GM23338 (cell line): ENCODE measurements at regions not wholly inside any gene's neighbourhood (a gene's known extent, or its start where the extent isn't known, plus 50 kb on each side); places are given as distances from the start of the nearest gene placed in this dataset.

Experiments
- ATAC-seq: fragments of 200-7000 bp; cut with Tn5 transposase; 3 replicates; pipeline ENCODE4 v1.9.1; 2020
- DNase-seq: peaks from one replicate; pipeline ENCODE4 v3.0.0-alpha.2; 2015; ENCODE audit warnings: low spot score
- H2AFZ ChIP-seq: fragments of 200-600 bp; sonication (generic); 2 replicates; pipeline ENCODE4 v1.8.0; 2016; ENCODE audit warnings: antibody characterized with exemption, mild to moderate bottlenecking, moderate library complexity
- H3F3A ChIP-seq: fragments of 200-600 bp; sonication (generic); replicated peaks from 2 replicates; pipeline ENCODE4 v1.8.0; 2017; ENCODE audit warnings: antibody characterized with exemption, mixed run types, low read depth
- H3K27ac ChIP-seq: fragments of 200-600 bp; sonication (generic); 2 replicates; pipeline ENCODE4 v1.6.1; 2016; ENCODE audit warnings: low read depth
- H3K27me3 ChIP-seq: fragments of 200-600 bp; sonication (generic); 2 replicates; pipeline ENCODE4 v1.8.0; 2016; ENCODE audit warnings: mild to moderate bottlenecking, mixed run types, moderate library complexity; ENCODE audit not compliant: insufficient read depth
- H3K36me3 ChIP-seq: fragments of 200-600 bp; sonication (generic); 2 replicates; pipeline ENCODE4 v1.8.0; 2016; ENCODE audit warnings: mild to moderate bottlenecking; ENCODE audit not compliant: insufficient read depth
- H3K4me1 ChIP-seq: fragments of 200-600 bp; sonication (generic); 2 replicates; pipeline ENCODE4 v1.8.0; 2016; ENCODE audit warnings: mild to moderate bottlenecking, moderate library complexity; ENCODE audit not compliant: insufficient read depth
- H3K4me2 ChIP-seq: fragments of 200-600 bp; sonication (generic); 2 replicates; pipeline ENCODE4 v1.7.1; 2017; ENCODE audit warnings: mixed run types
- H3K4me3 ChIP-seq: fragments of 200-600 bp; sonication (generic); 2 replicates; pipeline ENCODE4 v1.6.1; 2016; ENCODE audit warnings: mixed run types
- H3K79me2 ChIP-seq: fragments of 200-600 bp; sonication (generic); replicated peaks from 2 replicates; pipeline ENCODE4 v1.8.0; 2017; ENCODE audit warnings: mild to moderate bottlenecking; ENCODE audit not compliant: insufficient read depth
- H3K9me2 ChIP-seq: fragments of 200-600 bp; sonication (generic); 2 replicates; pipeline ENCODE4 v1.8.0; 2017; ENCODE audit not compliant: insufficient read depth
- H4K20me1 ChIP-seq: fragments of 200-600 bp; sonication (generic); replicated peaks from 2 replicates; pipeline ENCODE4 v1.8.0; 2017; ENCODE audit warnings: mild to moderate bottlenecking; ENCODE audit not compliant: insufficient read depth
- H3K27ac Mint-ChIP-seq: 2 replicates; pipeline ENCODE4 v1.8.0; 2020; ENCODE audit warnings: inconsistent platforms, mild to moderate bottlenecking, moderate library complexity, mixed read lengths
- H3K27me3 Mint-ChIP-seq: 3 replicates; pipeline ENCODE4 v1.8.0; 2022; ENCODE audit warnings: low read depth, mild to moderate bottlenecking, moderate library complexity, mixed read lengths, inconsistent platforms; ENCODE audit not compliant: insufficient read depth, poor library complexity
- H3K36me3 Mint-ChIP-seq: 3 replicates; pipeline ENCODE4 v1.8.0; 2021; ENCODE audit warnings: low read depth, mild to moderate bottlenecking, inconsistent platforms, moderate library complexity, mixed read lengths
- H3K4me1 Mint-ChIP-seq: 3 replicates; pipeline ENCODE4 v1.8.0; 2020; ENCODE audit warnings: mild to moderate bottlenecking, inconsistent platforms, mixed read lengths
- H3K4me3 Mint-ChIP-seq: 3 replicates; pipeline ENCODE4 v1.8.0; 2021; ENCODE audit warnings: moderate library complexity, mild to moderate bottlenecking, inconsistent platforms, mixed read lengths
- H3K9me3 Mint-ChIP-seq: 3 replicates; pipeline ENCODE4 v1.8.0; 2020; ENCODE audit warnings: moderate library complexity, mild to moderate bottlenecking, inconsistent platforms, mixed read lengths
- CREB1 ChIP-seq: fragments of 250-450 bp; sonication (Bioruptor Pico); IDR thresholded peaks from 2 replicates; pipeline ENCODE4 v1.5.0; 2020; ENCODE audit warnings: low read depth, mild to moderate bottlenecking, moderate library complexity
- EZH2 ChIP-seq: fragments of 200-600 bp; sonication (generic); IDR thresholded peaks from one replicate; pipeline ENCODE4 v1.8.0; 2017; ENCODE audit warnings: antibody characterized with exemption, mild to moderate bottlenecking, low read depth; ENCODE audit not compliant: unreplicated experiment
- EZH2phosphoT487 ChIP-seq: fragments of 200-600 bp; sonication (generic); IDR thresholded peaks from one replicate; pipeline ENCODE4 v1.8.1; 2018; ENCODE audit warnings: antibody characterized with exemption; ENCODE audit not compliant: unreplicated experiment
- JUNB ChIP-seq: IDR thresholded peaks from one replicate; pipeline ENCODE4 v1.6.1; 2016; ENCODE audit warnings: antibody characterized with exemption; ENCODE audit not compliant: unreplicated experiment
- NANOG ChIP-seq: IDR thresholded peaks from 2 replicates; pipeline ENCODE4 v1.6.1; 2016; ENCODE audit warnings: antibody characterized with exemption, borderline replicate concordance
- POLR2AphosphoS5 ChIP-seq: IDR thresholded peaks from 2 replicates; pipeline ENCODE4 v1.6.1; 2016; ENCODE audit warnings: antibody characterized with exemption, low read depth
- STAT1 ChIP-seq: IDR thresholded peaks from one replicate; pipeline ENCODE4 v1.6.1; 2016; ENCODE audit warnings: antibody characterized with exemption; ENCODE audit not compliant: unreplicated experiment
- ZNF114 ChIP-seq: fragments of 250-450 bp; sonication (Bioruptor Pico); IDR thresholded peaks from 2 replicates; pipeline ENCODE4 v1.5.0; 2020; ENCODE audit warnings: mild to moderate bottlenecking, moderate library complexity
- ZNF331 ChIP-seq: fragments of 250-450 bp; sonication (Bioruptor Pico); IDR thresholded peaks from 2 replicates; pipeline ENCODE4 v1.5.0; 2020; ENCODE audit warnings: low read depth, mild to moderate bottlenecking, moderate library complexity
- TF ChIP-seq, protein P1 (sequence below): IDR thresholded peaks from 2 replicates; pipeline ENCODE4 v1.6.1; 2016; ENCODE audit warnings: antibody characterized with exemption
- TF ChIP-seq, protein P2 (sequence below): fragments of 250-450 bp; sonication (Bioruptor Pico); IDR thresholded peaks from 2 replicates; pipeline ENCODE4 v1.5.0; 2020; ENCODE audit warnings: mild to moderate bottlenecking, moderate library complexity
- TF ChIP-seq, protein P3 (sequence below): IDR thresholded peaks from one replicate; pipeline ENCODE4 v1.6.1; 2018; ENCODE audit warnings: antibody characterized with exemption; ENCODE audit not compliant: unreplicated experiment
- TF ChIP-seq, protein P4 (sequence below), 2 experiments: fragments of 200-600 bp in 1 of 2; sonication (generic) in 1 of 2; conservative IDR thresholded peaks; 2 replicates each; pipeline versions ENCODE4 v1.5.1 to v1.6.1; 2016 to 2017; ENCODE audit warnings: antibody characterized with exemption in 2 of 2, low read depth in 2 of 2, mild to moderate bottlenecking in 2 of 2, moderate library complexity in 1 of 2

DNA sequence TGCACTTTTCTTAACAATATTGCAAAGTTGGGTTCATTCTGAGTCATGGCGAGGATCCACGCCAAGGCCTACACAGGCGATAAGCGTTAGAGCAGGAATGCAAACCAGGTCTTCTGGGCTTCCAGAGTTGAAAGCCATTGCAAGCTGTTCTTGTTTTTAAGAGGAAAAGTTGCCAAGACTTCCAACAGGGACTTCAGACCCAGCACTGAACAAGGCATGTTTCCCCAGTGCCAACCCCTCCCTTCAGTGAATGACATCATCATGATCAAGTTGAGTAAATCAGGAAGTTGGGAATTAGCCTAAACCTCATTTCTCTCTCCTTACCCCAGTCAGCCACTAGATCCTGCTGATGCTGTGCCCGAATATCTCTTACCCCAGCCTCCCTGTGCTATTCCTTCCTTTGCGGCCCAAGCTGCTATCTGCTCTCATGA is 355.1 kb downstream of the HS3ST1 start:
- Mint-ChIP-seq H3K4me3 (no peak overlapping the region), H3K27ac (no peak overlapping the region), H3K27me3 (no peaks in the 10 kb centered on the region), H3K9me3 (no peaks in the 10 kb centered on the region), H3K36me3 (no peaks in the 10 kb centered on the region), H3K4me1 (peaks cover 15% of the 10 kb centered on the region)
- H3K4me1 ChIP-seq = peaks cover 6% of the 10 kb centered on the region
- no peak overlapping the region for H2AFZ ChIP-seq
- H3K36me3 ChIP-seq = no peaks in the 10 kb centered on the region
- H3K79me2 ChIP-seq = no peaks in the 10 kb centered on the region
- TF ChIP-seq, protein P1, sequence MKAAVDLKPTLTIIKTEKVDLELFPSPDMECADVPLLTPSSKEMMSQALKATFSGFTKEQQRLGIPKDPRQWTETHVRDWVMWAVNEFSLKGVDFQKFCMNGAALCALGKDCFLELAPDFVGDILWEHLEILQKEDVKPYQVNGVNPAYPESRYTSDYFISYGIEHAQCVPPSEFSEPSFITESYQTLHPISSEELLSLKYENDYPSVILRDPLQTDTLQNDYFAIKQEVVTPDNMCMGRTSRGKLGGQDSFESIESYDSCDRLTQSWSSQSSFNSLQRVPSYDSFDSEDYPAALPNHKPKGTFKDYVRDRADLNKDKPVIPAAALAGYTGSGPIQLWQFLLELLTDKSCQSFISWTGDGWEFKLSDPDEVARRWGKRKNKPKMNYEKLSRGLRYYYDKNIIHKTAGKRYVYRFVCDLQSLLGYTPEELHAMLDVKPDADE = no peak
- TF ChIP-seq CREB1 (CRISPR knock-in tag) (no peak), EZH2 (no peak), ZNF114 (CRISPR knock-in tag) (no peak), POLR2AphosphoS5 (no peak), NANOG (no peak), JUNB (no peak), EZH2phosphoT487 (no peak), ZNF331 (CRISPR knock-in tag) (no peak), STAT1 (no peak)
- TF ChIP-seq, protein P2, sequence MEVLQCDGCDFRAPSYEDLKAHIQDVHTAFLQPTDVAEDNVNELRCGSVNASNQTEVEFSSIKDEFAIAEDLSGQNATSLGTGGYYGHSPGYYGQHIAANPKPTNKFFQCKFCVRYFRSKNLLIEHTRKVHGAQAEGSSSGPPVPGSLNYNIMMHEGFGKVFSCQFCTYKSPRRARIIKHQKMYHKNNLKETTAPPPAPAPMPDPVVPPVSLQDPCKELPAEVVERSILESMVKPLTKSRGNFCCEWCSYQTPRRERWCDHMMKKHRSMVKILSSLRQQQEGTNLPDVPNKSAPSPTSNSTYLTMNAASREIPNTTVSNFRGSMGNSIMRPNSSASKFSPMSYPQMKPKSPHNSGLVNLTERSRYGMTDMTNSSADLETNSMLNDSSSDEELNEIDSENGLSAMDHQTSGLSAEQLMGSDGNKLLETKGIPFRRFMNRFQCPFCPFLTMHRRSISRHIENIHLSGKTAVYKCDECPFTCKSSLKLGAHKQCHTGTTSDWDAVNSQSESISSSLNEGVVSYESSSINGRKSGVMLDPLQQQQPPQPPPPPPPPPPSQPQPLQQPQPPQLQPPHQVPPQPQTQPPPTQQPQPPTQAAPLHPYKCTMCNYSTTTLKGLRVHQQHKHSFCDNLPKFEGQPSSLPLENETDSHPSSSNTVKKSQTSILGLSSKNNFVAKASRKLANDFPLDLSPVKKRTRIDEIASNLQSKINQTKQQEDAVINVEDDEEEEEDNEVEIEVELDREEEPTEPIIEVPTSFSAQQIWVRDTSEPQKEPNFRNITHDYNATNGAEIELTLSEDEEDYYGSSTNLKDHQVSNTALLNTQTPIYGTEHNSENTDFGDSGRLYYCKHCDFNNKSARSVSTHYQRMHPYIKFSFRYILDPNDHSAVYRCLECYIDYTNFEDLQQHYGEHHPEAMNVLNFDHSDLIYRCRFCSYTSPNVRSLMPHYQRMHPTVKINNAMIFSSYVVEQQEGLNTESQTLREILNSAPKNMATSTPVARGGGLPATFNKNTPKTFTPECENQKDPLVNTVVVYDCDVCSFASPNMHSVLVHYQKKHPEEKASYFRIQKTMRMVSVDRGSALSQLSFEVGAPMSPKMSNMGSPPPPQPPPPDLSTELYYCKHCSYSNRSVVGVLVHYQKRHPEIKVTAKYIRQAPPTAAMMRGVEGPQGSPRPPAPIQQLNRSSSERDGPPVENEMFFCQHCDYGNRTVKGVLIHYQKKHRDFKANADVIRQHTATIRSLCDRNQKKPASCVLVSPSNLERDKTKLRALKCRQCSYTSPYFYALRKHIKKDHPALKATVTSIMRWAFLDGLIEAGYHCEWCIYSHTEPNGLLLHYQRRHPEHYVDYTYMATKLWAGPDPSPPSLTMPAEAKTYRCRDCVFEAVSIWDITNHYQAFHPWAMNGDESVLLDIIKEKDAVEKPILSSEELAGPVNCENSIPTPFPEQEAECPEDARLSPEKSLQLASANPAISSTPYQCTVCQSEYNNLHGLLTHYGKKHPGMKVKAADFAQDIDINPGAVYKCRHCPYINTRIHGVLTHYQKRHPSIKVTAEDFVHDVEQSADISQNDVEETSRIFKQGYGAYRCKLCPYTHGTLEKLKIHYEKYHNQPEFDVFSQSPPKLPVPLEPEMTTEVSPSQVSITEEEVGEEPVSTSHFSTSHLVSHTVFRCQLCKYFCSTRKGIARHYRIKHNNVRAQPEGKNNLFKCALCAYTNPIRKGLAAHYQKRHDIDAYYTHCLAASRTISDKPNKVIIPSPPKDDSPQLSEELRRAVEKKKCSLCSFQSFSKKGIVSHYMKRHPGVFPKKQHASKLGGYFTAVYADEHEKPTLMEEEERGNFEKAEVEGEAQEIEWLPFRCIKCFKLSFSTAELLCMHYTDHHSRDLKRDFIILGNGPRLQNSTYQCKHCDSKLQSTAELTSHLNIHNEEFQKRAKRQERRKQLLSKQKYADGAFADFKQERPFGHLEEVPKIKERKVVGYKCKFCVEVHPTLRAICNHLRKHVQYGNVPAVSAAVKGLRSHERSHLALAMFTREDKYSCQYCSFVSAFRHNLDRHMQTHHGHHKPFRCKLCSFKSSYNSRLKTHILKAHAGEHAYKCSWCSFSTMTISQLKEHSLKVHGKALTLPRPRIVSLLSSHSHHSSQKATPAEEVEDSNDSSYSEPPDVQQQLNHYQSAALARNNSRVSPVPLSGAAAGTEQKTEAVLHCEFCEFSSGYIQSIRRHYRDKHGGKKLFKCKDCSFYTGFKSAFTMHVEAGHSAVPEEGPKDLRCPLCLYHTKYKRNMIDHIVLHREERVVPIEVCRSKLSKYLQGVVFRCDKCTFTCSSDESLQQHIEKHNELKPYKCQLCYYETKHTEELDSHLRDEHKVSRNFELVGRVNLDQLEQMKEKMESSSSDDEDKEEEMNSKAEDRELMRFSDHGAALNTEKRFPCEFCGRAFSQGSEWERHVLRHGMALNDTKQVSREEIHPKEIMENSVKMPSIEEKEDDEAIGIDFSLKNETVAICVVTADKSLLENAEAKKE (CRISPR knock-in tag) = no peak
- TF ChIP-seq, protein P3, sequence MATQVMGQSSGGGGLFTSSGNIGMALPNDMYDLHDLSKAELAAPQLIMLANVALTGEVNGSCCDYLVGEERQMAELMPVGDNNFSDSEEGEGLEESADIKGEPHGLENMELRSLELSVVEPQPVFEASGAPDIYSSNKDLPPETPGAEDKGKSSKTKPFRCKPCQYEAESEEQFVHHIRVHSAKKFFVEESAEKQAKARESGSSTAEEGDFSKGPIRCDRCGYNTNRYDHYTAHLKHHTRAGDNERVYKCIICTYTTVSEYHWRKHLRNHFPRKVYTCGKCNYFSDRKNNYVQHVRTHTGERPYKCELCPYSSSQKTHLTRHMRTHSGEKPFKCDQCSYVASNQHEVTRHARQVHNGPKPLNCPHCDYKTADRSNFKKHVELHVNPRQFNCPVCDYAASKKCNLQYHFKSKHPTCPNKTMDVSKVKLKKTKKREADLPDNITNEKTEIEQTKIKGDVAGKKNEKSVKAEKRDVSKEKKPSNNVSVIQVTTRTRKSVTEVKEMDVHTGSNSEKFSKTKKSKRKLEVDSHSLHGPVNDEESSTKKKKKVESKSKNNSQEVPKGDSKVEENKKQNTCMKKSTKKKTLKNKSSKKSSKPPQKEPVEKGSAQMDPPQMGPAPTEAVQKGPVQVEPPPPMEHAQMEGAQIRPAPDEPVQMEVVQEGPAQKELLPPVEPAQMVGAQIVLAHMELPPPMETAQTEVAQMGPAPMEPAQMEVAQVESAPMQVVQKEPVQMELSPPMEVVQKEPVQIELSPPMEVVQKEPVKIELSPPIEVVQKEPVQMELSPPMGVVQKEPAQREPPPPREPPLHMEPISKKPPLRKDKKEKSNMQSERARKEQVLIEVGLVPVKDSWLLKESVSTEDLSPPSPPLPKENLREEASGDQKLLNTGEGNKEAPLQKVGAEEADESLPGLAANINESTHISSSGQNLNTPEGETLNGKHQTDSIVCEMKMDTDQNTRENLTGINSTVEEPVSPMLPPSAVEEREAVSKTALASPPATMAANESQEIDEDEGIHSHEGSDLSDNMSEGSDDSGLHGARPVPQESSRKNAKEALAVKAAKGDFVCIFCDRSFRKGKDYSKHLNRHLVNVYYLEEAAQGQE = no peak
- TF ChIP-seq, protein P4, sequence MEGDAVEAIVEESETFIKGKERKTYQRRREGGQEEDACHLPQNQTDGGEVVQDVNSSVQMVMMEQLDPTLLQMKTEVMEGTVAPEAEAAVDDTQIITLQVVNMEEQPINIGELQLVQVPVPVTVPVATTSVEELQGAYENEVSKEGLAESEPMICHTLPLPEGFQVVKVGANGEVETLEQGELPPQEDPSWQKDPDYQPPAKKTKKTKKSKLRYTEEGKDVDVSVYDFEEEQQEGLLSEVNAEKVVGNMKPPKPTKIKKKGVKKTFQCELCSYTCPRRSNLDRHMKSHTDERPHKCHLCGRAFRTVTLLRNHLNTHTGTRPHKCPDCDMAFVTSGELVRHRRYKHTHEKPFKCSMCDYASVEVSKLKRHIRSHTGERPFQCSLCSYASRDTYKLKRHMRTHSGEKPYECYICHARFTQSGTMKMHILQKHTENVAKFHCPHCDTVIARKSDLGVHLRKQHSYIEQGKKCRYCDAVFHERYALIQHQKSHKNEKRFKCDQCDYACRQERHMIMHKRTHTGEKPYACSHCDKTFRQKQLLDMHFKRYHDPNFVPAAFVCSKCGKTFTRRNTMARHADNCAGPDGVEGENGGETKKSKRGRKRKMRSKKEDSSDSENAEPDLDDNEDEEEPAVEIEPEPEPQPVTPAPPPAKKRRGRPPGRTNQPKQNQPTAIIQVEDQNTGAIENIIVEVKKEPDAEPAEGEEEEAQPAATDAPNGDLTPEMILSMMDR (conservative IDR thresholded peaks at IDR 0.05; ENCODE audit: low read depth in 2 of 2) = no peak
- no peak overlapping the region for H3K27ac ChIP-seq
- ATAC-seq (peak; percentile 62), DNase-seq (peak; percentile 37)
- H3K4me3 ChIP-seq = no peak overlapping the region
- no peaks in the 10 kb centered on the region for H4K20me1 ChIP-seq
- H3K9me2 ChIP-seq = no peaks in the 10 kb centered on the region
- no peak overlapping the region for H3K4me2 ChIP-seq
- no peaks in the 10 kb centered on the region for H3K27me3 ChIP-seq
- no peaks in the 10 kb centered on the region for H3F3A ChIP-seq
